K562 (cell line): ENCODE measurements at regions not wholly inside any gene's neighbourhood (a gene's known extent, or its start where the extent isn't known, plus 50 kb on each side); places are given as distances from the start of the nearest gene placed in this dataset.

ENCODE experiments used
- ATAC-seq: fragments of 200-7000 bp; cut with Tn5 transposase; 3 replicates; pipeline ENCODE4 v1.9.1; 2020; ENCODE audit warnings: moderate library complexity
- BruUV-seq: library from RNA; stranded (reverse); fragments of 400-500 nt; replicated peaks from 2 replicates; lab custom pipeline; 2021; lab: Mats Ljungman, UMichigan
- CTCF ChIA-PET: fragments of 300-600 bp; formaldehyde crosslinking; extraction: SDS; loops from one replicate; lab custom pipeline; 2021; ENCODE audit warnings: low intra/inter-chr PET ratio; lab: Yijun Ruan, JAX
- POLR2A ChIA-PET: fragments of 300-600, 350-650 bp; sonication (Branson Sonifier 250); formaldehyde crosslinking; extraction: SDS; loops from one replicate; lab custom pipeline; 2021; ENCODE audit warnings: antibody characterized with exemption, inconsistent platforms; lab: Yijun Ruan, JAX
- DNase-seq, 4 experiments: peaks; one replicate each; pipeline versions ENCODE4 v3.0.0 to v3.0.0-alpha.2; 2011 to 2018; ENCODE audit warnings: low spot score in 3 of 4, mixed read lengths in 3 of 4; ENCODE audit errors: extremely low read depth in 1 of 4
- FAIRE-seq: peaks from 2 replicates; lab custom pipeline; 2011; peaks lifted over from hg19 to GRCh38; lab: Jason Lieb, UNC
- H2AFZ ChIP-seq: 2 replicates; pipeline ENCODE4 v1.6.0; 2011; ENCODE audit warnings: low read depth, low read length, control low read depth, inconsistent platforms
- H3K27ac ChIP-seq: fragments of 200-600 bp; 3 replicates; pipeline ENCODE4 v1.8.0; 2011; ENCODE audit warnings: low read depth, mild to moderate bottlenecking, control low read depth, inconsistent platforms, low read length, moderate library complexity, mixed read lengths; ENCODE audit errors: extremely low read depth
- H3K27me3 ChIP-seq, 2 experiments: fragments of 300-600 bp in 1 of 2; 2 replicates in 1 of 2; 3 replicates in 1 of 2; pipeline versions ENCODE4 v1.6.0 to v1.8.0; 2011; ENCODE audit warnings: inconsistent platforms in 2 of 2, low read length in 2 of 2, mild to moderate bottlenecking in 1 of 2, mixed read lengths in 1 of 2, moderate library complexity in 1 of 2; ENCODE audit not compliant: control insufficient read depth in 2 of 2, insufficient read depth in 2 of 2
- H3K36me3 ChIP-seq: fragments of 300-600 bp; 3 replicates; pipeline ENCODE4 v1.8.0; 2011; ENCODE audit warnings: mild to moderate bottlenecking, low read length, inconsistent platforms; ENCODE audit not compliant: control insufficient read depth, insufficient read depth
- H3K4me1 ChIP-seq, 2 experiments: fragments of 200-600 bp in 1 of 2; replicated peaks in 1 of 2; 2 replicates in 1 of 2; 3 replicates in 1 of 2; pipeline versions ENCODE4 v1.5.1 to v1.8.0; 2011; ENCODE audit warnings: inconsistent platforms in 2 of 2, low read length in 2 of 2, mild to moderate bottlenecking in 1 of 2, mixed read lengths in 1 of 2, moderate library complexity in 1 of 2; ENCODE audit not compliant: control insufficient read depth in 2 of 2, insufficient read depth in 2 of 2
- H3K4me2 ChIP-seq: 2 replicates; pipeline ENCODE4 v1.6.1; 2011; ENCODE audit warnings: low read length, control low read depth, inconsistent platforms, mixed read lengths; ENCODE audit not compliant: insufficient read depth
- H3K4me3 ChIP-seq: fragments of 200-600 bp; sonication (generic), shearing (Covaris generic); 2 replicates; pipeline ENCODE4 v1.5.1; 2016; ENCODE audit warnings: control low read depth, inconsistent platforms
- H3K79me2 ChIP-seq: fragments of 200-600 bp; 3 replicates; pipeline ENCODE4 v1.8.0; 2011; ENCODE audit warnings: low read length, inconsistent platforms; ENCODE audit not compliant: control insufficient read depth, insufficient read depth
- H3K9ac ChIP-seq, 2 experiments: 2 replicates each; pipeline versions ENCODE4 v1.6.0 to v1.6.1; 2011; ENCODE audit warnings: low read depth in 2 of 2, low read length in 2 of 2, control low read depth in 1 of 2, inconsistent platforms in 1 of 2, mild to moderate bottlenecking in 1 of 2, mixed read lengths in 1 of 2; ENCODE audit not compliant: insufficient read depth in 1 of 2
- H3K9me1 ChIP-seq: one replicate; pipeline ENCODE4 v1.6.0; 2011; ENCODE audit warnings: inconsistent platforms, mild to moderate bottlenecking, low read length, moderate library complexity; ENCODE audit not compliant: control insufficient read depth, insufficient read depth
- H3K9me3 ChIP-seq: replicated peaks from 2 replicates; pipeline ENCODE4 v1.5.1; 2011; ENCODE audit warnings: low read depth, low read length, inconsistent platforms; ENCODE audit not compliant: control insufficient read depth, insufficient read depth
- H4K20me1 ChIP-seq: replicated peaks from 2 replicates; pipeline ENCODE4 v1.6.1; 2011; ENCODE audit warnings: low read length, inconsistent platforms, mixed read lengths; ENCODE audit not compliant: control insufficient read depth, insufficient read depth
- CBX5 ChIP-seq: IDR thresholded peaks from 2 replicates; pipeline ENCODE4 v1.6.1; 2014; ENCODE audit warnings: low read depth, borderline replicate concordance
- ELF2 ChIP-seq: fragments of 250-450 bp; sonication (Bioruptor Pico); IDR thresholded peaks from 2 replicates; pipeline ENCODE4 v1.5.0; 2021; ENCODE audit warnings: mild to moderate bottlenecking
- FOXJ2 ChIP-seq: fragments of 200-800 bp; sonication (Bioruptor generic); IDR thresholded peaks from 2 replicates; pipeline ENCODE4 v1.6.1; 2016; ENCODE audit warnings: missing genetic modification characterization, missing compliant biosample characterization
- MEIS2 ChIP-seq: fragments of 450-650 bp; IDR thresholded peaks from 2 replicates; pipeline ENCODE4 v1.6.1; 2014; ENCODE audit warnings: mild to moderate bottlenecking; ENCODE audit not compliant: partially characterized antibody
- NFE2 ChIP-seq: IDR thresholded peaks from 2 replicates; pipeline ENCODE4 v1.6.1; 2014; ENCODE audit warnings: antibody characterized with exemption, low read depth
- RHOXF2B ChIP-seq: fragments of 250-450 bp; sonication (Bioruptor Pico); conservative IDR thresholded peaks from 2 replicates; pipeline ENCODE4 v1.5.1; 2021
- SMAD2 ChIP-seq: fragments of 150-350 bp; IDR thresholded peaks from 2 replicates; pipeline ENCODE4 v1.6.1; 2014; ENCODE audit warnings: low read depth, mild to moderate bottlenecking, low read length
- TBL1XR1 ChIP-seq, 2 experiments: IDR thresholded peaks; 2 replicates each; pipeline ENCODE4 v1.6.1; 2012; ENCODE audit warnings: improper control_type of control experiment in 2 of 2, low read length in 2 of 2, mild to moderate bottlenecking in 1 of 2
- TEAD1 ChIP-seq, 2 experiments: fragments of 450-650 bp in 1 of 2; sonication (generic) in 1 of 2; formaldehyde crosslinking; IDR thresholded peaks; 2 replicates each; pipeline versions ENCODE4 v1.4.0 to v1.8.0; 2020 to 2022; ENCODE audit warnings: mild to moderate bottlenecking in 2 of 2, missing genetic modification reagents in 1 of 2
- ZC3H11A ChIP-seq: IDR thresholded peaks from 2 replicates; pipeline ENCODE4 v1.6.1; 2012; ENCODE audit warnings: low read depth, low read length, improper control_type of control experiment
- ZNF121 ChIP-seq: sonication (generic); formaldehyde crosslinking; conservative IDR thresholded peaks from 2 replicates; pipeline ENCODE4 v1.8.0; 2022; ENCODE audit warnings: missing genetic modification reagents
- ZNF263 ChIP-seq: sonication (generic); formaldehyde crosslinking; IDR thresholded peaks from 2 replicates; pipeline ENCODE4 v1.8.0; 2022; ENCODE audit warnings: mild to moderate bottlenecking, missing genetic modification reagents, borderline replicate concordance
- ZNF561 ChIP-seq: fragments of 450-650 bp; formaldehyde crosslinking; conservative IDR thresholded peaks from 2 replicates; pipeline ENCODE4 v1.4.0; 2020; ENCODE audit warnings: mild to moderate bottlenecking, moderate library complexity
- ZNF583 ChIP-seq: fragments of 250-450 bp; sonication (Bioruptor Pico); IDR thresholded peaks from 2 replicates; pipeline ENCODE4 v1.4.0; 2020
- ZNF707 ChIP-seq: fragments of 250-450 bp; sonication (Bioruptor Pico); conservative IDR thresholded peaks from 2 replicates; pipeline ENCODE4 v1.8.0; 2022; ENCODE audit warnings: inconsistent platforms, mild to moderate bottlenecking, moderate library complexity
- WGBS: fragments of 100-300 bp; shearing (Covaris generic); methylation state at CpG from one replicate; pipeline ENCODE4 v1.1.6; 2016; ENCODE audit warnings: low coverage, mixed read lengths; ENCODE audit not compliant: insufficient coverage; ENCODE audit errors: missing lambda C conversion rate; 5-methylcytosine and 5-hydroxymethylcytosine counted together
- in situ Hi-C: fragments of 300-500 bp; cut with MboI; formaldehyde crosslinking; loops from 4 replicates; pipeline ENCODE4 v1.15.0; 2018; ENCODE audit warnings: inconsistent platforms, mixed read lengths
- intact Hi-C: fragments of 100-400 bp; cut with micrococcal nuclease; formaldehyde crosslinking; loops from 2 replicates; pipeline ENCODE4 v1.14.2; 2022
- TF ChIP-seq, protein P1 (sequence below), 3 experiments: fragments of 200-800 bp in 1 of 3; sonication (Bioruptor generic) in 1 of 3; sonication (generic) in 1 of 3; formaldehyde crosslinking in 1 of 3; IDR thresholded peaks; 2 replicates each; pipeline versions ENCODE4 v1.6.1 to v1.8.0; 2016 to 2022; ENCODE audit warnings: mild to moderate bottlenecking in 2 of 3, missing compliant biosample characterization in 2 of 3, missing genetic modification characterization in 2 of 3, missing genetic modification reagents in 1 of 3
- TF ChIP-seq, protein P2 (sequence below): sonication (generic); formaldehyde crosslinking; IDR thresholded peaks from 2 replicates; pipeline ENCODE4 v1.9.0; 2022; ENCODE audit warnings: mild to moderate bottlenecking, missing genetic modification reagents
- TF ChIP-seq, protein P3 (sequence below): sonication (generic); formaldehyde crosslinking; IDR thresholded peaks from 2 replicates; pipeline ENCODE4 v1.5.0; 2020; ENCODE audit warnings: missing genetic modification reagents
- TF ChIP-seq, protein P4 (sequence below): sonication (generic); formaldehyde crosslinking; IDR thresholded peaks from 2 replicates; pipeline ENCODE4 v1.8.1; 2023; ENCODE audit warnings: mild to moderate bottlenecking, missing genetic modification reagents
- TF ChIP-seq, protein P5 (sequence below), 2 experiments: fragments of 450-650 bp; IDR thresholded peaks; 2 replicates each; pipeline ENCODE4 v1.6.1; 2016

DNA sequence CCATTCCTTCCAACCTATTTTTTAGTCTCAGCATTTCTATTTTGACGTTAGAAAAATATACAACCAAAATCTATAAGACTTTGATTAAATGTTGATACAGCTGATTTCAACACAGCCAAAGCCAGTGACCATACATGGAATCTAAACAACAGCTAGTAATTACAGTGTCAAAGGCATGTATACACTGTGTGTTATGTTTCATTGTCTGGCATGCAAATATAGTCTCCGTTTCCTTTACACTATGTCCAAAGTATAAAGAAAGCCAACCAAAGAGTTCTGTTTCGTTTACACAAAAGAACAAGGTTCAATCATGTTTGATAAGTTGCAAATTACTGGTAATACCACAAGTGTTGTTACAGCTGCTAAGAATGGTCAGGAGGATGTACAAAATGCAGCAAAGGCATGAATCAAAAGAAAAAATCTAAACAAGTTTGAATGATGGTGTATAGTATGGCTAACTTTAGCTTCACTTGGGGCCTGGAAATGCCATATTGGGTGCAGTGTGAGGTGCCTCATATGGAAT lies 268.3 kb upstream of the FERD3L start:
- ChIA-PET CTCF (no interaction called here), POLR2A (no interaction called here)
- intact Hi-C loops (no loop called here), in situ Hi-C loops (no loop called here)
- Histone ChIP-seq H3K9me1 (no peaks in the 10 kb centered on the region), H3K4me2 (no peak overlapping the region), H3K9ac (no peak overlapping the region), H3K27ac (no peak overlapping the region), H3K4me1 (no peaks in the 10 kb centered on the region), H2AFZ (no peak overlapping the region), H4K20me1 (no peaks in the 10 kb centered on the region), H3K36me3 (no peaks in the 10 kb centered on the region), H3K79me2 (no peaks in the 10 kb centered on the region), H3K9me3 (no peaks in the 10 kb centered on the region; the same call in 1 of the 2 replicates), H3K27me3 (no peaks in the 10 kb centered on the region), H3K4me3 (no peak overlapping the region)
- DNase-seq (no peak), ATAC-seq (no peak), FAIRE-seq (no peak)
- TF ChIP-seq ZNF583 (no peak), ZNF263 (CRISPR knock-in tag) (no peak), ZNF561 (CRISPR knock-in tag) (no peak), FOXJ2 (tag) (no peak), TBL1XR1 (IDR thresholded peaks at IDR 0.05; ENCODE audit: low read length in 2 of 2) (no peak), RHOXF2B (no peak), CBX5 (no peak), SMAD2 (no peak), TEAD1 (CRISPR knock-in tag; IDR thresholded peaks at IDR 0.05) (no peak), ZNF707 (CRISPR knock-in tag) (no peak), ELF2 (CRISPR knock-in tag) (no peak), NFE2 (no peak), MEIS2 (no peak), ZC3H11A (no peak), ZNF121 (CRISPR knock-in tag) (no peak)
- TF ChIP-seq, protein P1, sequence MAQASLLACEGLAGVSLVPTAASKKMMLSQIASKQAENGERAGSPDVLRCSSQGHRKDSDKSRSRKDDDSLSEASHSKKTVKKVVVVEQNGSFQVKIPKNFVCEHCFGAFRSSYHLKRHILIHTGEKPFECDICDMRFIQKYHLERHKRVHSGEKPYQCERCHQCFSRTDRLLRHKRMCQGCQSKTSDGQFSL (CRISPR knock-in tag; IDR thresholded peaks at IDR 0.05): no peak
- TF ChIP-seq, protein P1 (tag; IDR thresholded peaks at IDR 0.05): no peak
- TF ChIP-seq, protein P2, sequence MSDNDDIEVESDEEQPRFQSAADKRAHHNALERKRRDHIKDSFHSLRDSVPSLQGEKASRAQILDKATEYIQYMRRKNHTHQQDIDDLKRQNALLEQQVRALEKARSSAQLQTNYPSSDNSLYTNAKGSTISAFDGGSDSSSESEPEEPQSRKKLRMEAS (CRISPR knock-in tag): no peak
- TF ChIP-seq, protein P3, sequence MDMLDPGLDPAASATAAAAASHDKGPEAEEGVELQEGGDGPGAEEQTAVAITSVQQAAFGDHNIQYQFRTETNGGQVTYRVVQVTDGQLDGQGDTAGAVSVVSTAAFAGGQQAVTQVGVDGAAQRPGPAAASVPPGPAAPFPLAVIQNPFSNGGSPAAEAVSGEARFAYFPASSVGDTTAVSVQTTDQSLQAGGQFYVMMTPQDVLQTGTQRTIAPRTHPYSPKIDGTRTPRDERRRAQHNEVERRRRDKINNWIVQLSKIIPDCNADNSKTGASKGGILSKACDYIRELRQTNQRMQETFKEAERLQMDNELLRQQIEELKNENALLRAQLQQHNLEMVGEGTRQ (CRISPR knock-in tag): no peak
- TF ChIP-seq, protein P4, sequence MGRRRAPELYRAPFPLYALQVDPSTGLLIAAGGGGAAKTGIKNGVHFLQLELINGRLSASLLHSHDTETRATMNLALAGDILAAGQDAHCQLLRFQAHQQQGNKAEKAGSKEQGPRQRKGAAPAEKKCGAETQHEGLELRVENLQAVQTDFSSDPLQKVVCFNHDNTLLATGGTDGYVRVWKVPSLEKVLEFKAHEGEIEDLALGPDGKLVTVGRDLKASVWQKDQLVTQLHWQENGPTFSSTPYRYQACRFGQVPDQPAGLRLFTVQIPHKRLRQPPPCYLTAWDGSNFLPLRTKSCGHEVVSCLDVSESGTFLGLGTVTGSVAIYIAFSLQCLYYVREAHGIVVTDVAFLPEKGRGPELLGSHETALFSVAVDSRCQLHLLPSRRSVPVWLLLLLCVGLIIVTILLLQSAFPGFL (CRISPR knock-in tag): no peak
- TF ChIP-seq, protein P5, sequence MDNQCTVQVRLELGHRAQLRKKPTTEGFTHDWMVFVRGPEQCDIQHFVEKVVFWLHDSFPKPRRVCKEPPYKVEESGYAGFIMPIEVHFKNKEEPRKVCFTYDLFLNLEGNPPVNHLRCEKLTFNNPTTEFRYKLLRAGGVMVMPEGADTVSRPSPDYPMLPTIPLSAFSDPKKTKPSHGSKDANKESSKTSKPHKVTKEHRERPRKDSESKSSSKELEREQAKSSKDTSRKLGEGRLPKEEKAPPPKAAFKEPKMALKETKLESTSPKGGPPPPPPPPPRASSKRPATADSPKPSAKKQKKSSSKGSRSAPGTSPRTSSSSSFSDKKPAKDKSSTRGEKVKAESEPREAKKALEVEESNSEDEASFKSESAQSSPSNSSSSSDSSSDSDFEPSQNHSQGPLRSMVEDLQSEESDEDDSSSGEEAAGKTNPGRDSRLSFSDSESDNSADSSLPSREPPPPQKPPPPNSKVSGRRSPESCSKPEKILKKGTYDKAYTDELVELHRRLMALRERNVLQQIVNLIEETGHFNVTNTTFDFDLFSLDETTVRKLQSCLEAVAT (IDR thresholded peaks at IDR 0.05): no peak
- no TSS peak for BruUV-seq
- WGBS: 0% methylated on average over 3 of the region's 3 CpGs
